ENCODE measurements at regions not wholly inside any gene's neighbourhood (a gene's known extent, or its start where the extent isn't known, plus 50 kb on each side); places are given as distances from the start of the nearest gene placed in this dataset.

GRCh38 chr4:137583671-137584070, 51.4 kb upstream of the PCDH18 start:
- ChIA-PET POLR2A (no interaction called here), CTCF (ENCODE audit: unreplicated experiment) (no interaction called here)
- TF ChIP-seq, protein P1, sequence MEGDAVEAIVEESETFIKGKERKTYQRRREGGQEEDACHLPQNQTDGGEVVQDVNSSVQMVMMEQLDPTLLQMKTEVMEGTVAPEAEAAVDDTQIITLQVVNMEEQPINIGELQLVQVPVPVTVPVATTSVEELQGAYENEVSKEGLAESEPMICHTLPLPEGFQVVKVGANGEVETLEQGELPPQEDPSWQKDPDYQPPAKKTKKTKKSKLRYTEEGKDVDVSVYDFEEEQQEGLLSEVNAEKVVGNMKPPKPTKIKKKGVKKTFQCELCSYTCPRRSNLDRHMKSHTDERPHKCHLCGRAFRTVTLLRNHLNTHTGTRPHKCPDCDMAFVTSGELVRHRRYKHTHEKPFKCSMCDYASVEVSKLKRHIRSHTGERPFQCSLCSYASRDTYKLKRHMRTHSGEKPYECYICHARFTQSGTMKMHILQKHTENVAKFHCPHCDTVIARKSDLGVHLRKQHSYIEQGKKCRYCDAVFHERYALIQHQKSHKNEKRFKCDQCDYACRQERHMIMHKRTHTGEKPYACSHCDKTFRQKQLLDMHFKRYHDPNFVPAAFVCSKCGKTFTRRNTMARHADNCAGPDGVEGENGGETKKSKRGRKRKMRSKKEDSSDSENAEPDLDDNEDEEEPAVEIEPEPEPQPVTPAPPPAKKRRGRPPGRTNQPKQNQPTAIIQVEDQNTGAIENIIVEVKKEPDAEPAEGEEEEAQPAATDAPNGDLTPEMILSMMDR (conservative IDR thresholded peaks at IDR 0.05; ENCODE audit: low read length), result no peak
- no peak for TF ChIP-seq EZH2phosphoT487 (IDR thresholded peaks at IDR 0.05; ENCODE audit: borderline replicate concordance, low read depth, low read length)
- H4K20me1 ChIP-seq (ENCODE audit: insufficient read depth, low read length), result no peaks in the 10 kb centered on the region
- H3K4me2 ChIP-seq (ENCODE audit: low read length), result no peak overlapping the region
- BruUV-seq (replicated peaks), result no TSS peak
- no peaks in the 10 kb centered on the region for H3K9me2 ChIP-seq (ENCODE audit: insufficient read depth, low read length)
- H3K36me3 ChIP-seq (ENCODE audit: insufficient read depth, low read length), result no peaks in the 10 kb centered on the region
- no peaks in the 10 kb centered on the region for H3K9me3 ChIP-seq (ENCODE audit: low read length)
- no peaks in the 10 kb centered on the region for H3K4me1 ChIP-seq (ENCODE audit: insufficient read depth, low read length, poor library complexity, severe bottlenecking)
- H2AFZ ChIP-seq (ENCODE audit: low read length), result no peak overlapping the region
- H3K4me3 ChIP-seq (ENCODE audit: low read depth, low read length, poor library complexity, severe bottlenecking), result no peak overlapping the region
- intact Hi-C loops (cut with micrococcal nuclease; ENCODE audit: unreplicated experiment), result no loop called here
- no peaks in the 10 kb centered on the region for H3K79me2 ChIP-seq (ENCODE audit: insufficient read depth, low read depth, low read length)
- no peak for DNase-seq (ENCODE audit: low spot score)
- H3K27ac ChIP-seq (ENCODE audit: low read depth, low read length, poor library complexity, severe bottlenecking), result no peak overlapping the region
